ENCODE measurements at regions not wholly inside any gene's neighbourhood (a gene's known extent, or its start where the extent isn't known, plus 50 kb on each side); places are given as distances from the start of the nearest gene placed in this dataset.

DNA sequence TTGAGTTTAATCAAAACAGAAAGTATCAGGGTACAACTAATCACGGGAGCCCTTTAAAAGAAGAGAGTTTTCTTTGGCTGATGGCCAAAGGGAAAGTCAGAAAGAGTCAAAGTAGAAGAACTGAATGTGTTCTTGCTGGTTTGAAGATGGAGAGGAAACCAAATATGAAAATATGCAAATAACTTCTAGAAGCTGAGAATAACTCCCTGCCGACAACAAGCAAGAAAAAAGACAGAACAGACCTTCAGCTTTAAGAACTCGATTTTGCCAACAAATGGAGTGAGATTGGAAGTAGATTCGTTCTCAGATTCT is 903.8 kb downstream of the STIM2 start:
- Histone ChIP-seq H3K36me3 (no peaks in the 10 kb centered on the region), H3K27ac (no peak overlapping the region), H3K4me1 (no peaks in the 10 kb centered on the region), H3K4me3 (no peak overlapping the region), H3K9me3 (no peaks in the 10 kb centered on the region), H3K27me3 (no peaks in the 10 kb centered on the region)
- no peak for TF ChIP-seq POLR2A (IDR thresholded peaks at IDR 0.05)
- TF ChIP-seq, protein P1, sequence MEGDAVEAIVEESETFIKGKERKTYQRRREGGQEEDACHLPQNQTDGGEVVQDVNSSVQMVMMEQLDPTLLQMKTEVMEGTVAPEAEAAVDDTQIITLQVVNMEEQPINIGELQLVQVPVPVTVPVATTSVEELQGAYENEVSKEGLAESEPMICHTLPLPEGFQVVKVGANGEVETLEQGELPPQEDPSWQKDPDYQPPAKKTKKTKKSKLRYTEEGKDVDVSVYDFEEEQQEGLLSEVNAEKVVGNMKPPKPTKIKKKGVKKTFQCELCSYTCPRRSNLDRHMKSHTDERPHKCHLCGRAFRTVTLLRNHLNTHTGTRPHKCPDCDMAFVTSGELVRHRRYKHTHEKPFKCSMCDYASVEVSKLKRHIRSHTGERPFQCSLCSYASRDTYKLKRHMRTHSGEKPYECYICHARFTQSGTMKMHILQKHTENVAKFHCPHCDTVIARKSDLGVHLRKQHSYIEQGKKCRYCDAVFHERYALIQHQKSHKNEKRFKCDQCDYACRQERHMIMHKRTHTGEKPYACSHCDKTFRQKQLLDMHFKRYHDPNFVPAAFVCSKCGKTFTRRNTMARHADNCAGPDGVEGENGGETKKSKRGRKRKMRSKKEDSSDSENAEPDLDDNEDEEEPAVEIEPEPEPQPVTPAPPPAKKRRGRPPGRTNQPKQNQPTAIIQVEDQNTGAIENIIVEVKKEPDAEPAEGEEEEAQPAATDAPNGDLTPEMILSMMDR (IDR thresholded peaks at IDR 0.05), result no peak
- 37 to 46% (median 38%) methylated on average over 4 of the region's 4 CpGs for WGBS, 4 donors
- DNase-seq (no peak), ATAC-seq (no peak)
- intact Hi-C loops (cut with DNase I), result no loop called here

GRCh38 chr4:27770895-27771294 is 910.3 kb downstream of the STIM2 start:
- Histone ChIP-seq H3K9me3 (no peaks in the 10 kb centered on the region), H3K4me3 (no peak overlapping the region), H3K27ac (no peak overlapping the region), H3K27me3 (no peaks in the 10 kb centered on the region), H3K36me3 (no peaks in the 10 kb centered on the region), H3K4me1 (no peaks in the 10 kb centered on the region)
- TF ChIP-seq POLR2A (IDR thresholded peaks at IDR 0.05), result no peak
- TF ChIP-seq, protein P1 (IDR thresholded peaks at IDR 0.05), result no peak
- ATAC-seq (no peak), DNase-seq (no peak)
- 92 to 93% (median 92%) methylated on average over 7 of the region's 7 CpGs for WGBS, 4 donors
- intact Hi-C loops (cut with DNase I), result no loop called here

- ATAC-seq, result no peak
- TF ChIP-seq, protein P1 (IDR thresholded peaks at IDR 0.05), result no peak
- TF ChIP-seq POLR2A (IDR thresholded peaks at IDR 0.05), result no peak
- 28 to 49% (median 37%) methylated on average over 3 of the region's 3 CpGs for WGBS, 4 donors
Measured at GRCh38 chr4:27775156-27775555, 914.5 kb downstream of the STIM2 start.

GRCh38 chr4:27779827-27780226 is 919.2 kb downstream of the STIM2 start:
- no peak for ATAC-seq
- TF ChIP-seq POLR2A (IDR thresholded peaks at IDR 0.05), result no peak
- TF ChIP-seq, protein P1 (IDR thresholded peaks at IDR 0.05), result no peak
- no peak overlapping the region for H3K27ac ChIP-seq
- no peaks in the 10 kb centered on the region for H3K4me1 ChIP-seq
- WGBS, 4 donors, result 82 to 91% (median 86%) methylated on average over 1 of the region's 1 CpG
- intact Hi-C loops (cut with DNase I), result no loop called here
- H3K27me3 ChIP-seq, result no peaks in the 10 kb centered on the region
- no peaks in the 10 kb centered on the region for H3K36me3 ChIP-seq
- H3K9me3 ChIP-seq, result peaks cover 0 to 7% (median 0%) of the 10 kb centered on the region in 12 donors
- H3K4me3 ChIP-seq, result no peak overlapping the region
- DNase-seq, result no peak

More at GRCh38 chr4:27775156-27775555, 914.5 kb downstream of the STIM2 start:
- Histone ChIP-seq H3K27me3 (no peaks in the 10 kb centered on the region), H3K36me3 (no peaks in the 10 kb centered on the region), H3K27ac (no peak overlapping the region), H3K4me3 (no peak overlapping the region), H3K9me3 (peaks cover 0 to 7% (median 0%) of the 10 kb centered on the region in 12 donors), H3K4me1 (no peaks in the 10 kb centered on the region)
- no peak for DNase-seq
- intact Hi-C loops (cut with DNase I), result no loop called here

Measured in heart left ventricle (tissue), 16 donors.